ENCODE measurements at regions not wholly inside any gene's neighbourhood (a gene's known extent, or its start where the extent isn't known, plus 50 kb on each side); places are given as distances from the start of the nearest gene placed in this dataset.

DNA sequence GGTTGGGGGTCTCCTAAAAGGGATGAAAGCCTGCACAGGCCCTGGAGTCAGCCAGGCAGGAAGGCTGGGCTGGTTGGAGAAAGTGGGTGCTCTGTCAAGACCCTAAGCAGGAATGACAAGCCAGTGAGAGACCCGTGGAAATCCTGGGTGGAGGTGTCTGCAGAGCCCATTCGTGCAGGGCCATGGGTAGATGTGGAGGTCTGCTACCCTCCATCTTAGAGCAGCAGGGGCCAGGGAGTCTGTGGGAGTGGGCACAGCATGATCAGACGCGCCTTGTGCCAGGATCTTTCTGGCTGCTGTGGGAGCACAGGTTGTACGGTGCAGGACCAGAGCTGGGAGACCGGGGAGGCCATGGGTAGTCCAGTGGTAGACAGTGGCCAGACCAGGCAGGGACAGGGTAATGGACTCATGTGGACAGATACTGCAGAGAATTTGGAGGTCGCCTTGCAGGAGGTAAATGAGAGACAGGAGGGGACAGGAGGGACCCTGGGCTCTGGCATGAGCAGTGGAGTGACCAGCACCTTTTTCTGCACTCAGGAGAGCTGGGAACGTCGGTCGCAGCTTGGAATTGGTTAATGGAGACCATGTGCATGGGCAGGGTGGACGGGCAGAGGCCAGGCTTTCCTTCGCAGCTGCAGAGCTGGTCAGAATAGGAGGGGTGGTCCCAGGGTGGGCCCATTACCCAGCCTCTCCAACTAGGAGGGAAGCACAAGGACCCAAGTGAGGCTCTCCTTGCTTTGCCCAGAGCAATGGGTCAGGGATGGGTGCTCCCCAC, 203.5 kb upstream of the PMEPA1 start:
- Mint-ChIP-seq H3K36me3 (no peaks in the 10 kb centered on the region), H3K9me3 (no peaks in the 10 kb centered on the region), H3K27ac (no peak overlapping the region), H3K4me3 (no peak overlapping the region), H3K4me1 (ENCODE audit: unreplicated experiment) (no peaks in the 10 kb centered on the region), H3K27me3 (peaks cover 18% of the 10 kb centered on the region)
- TF ChIP-seq, protein P1, sequence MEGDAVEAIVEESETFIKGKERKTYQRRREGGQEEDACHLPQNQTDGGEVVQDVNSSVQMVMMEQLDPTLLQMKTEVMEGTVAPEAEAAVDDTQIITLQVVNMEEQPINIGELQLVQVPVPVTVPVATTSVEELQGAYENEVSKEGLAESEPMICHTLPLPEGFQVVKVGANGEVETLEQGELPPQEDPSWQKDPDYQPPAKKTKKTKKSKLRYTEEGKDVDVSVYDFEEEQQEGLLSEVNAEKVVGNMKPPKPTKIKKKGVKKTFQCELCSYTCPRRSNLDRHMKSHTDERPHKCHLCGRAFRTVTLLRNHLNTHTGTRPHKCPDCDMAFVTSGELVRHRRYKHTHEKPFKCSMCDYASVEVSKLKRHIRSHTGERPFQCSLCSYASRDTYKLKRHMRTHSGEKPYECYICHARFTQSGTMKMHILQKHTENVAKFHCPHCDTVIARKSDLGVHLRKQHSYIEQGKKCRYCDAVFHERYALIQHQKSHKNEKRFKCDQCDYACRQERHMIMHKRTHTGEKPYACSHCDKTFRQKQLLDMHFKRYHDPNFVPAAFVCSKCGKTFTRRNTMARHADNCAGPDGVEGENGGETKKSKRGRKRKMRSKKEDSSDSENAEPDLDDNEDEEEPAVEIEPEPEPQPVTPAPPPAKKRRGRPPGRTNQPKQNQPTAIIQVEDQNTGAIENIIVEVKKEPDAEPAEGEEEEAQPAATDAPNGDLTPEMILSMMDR (conservative IDR thresholded peaks at IDR 0.05) = no peak
- DNase-seq (ENCODE audit: extremely low spot score, unreplicated experiment) = no peak

DNA sequence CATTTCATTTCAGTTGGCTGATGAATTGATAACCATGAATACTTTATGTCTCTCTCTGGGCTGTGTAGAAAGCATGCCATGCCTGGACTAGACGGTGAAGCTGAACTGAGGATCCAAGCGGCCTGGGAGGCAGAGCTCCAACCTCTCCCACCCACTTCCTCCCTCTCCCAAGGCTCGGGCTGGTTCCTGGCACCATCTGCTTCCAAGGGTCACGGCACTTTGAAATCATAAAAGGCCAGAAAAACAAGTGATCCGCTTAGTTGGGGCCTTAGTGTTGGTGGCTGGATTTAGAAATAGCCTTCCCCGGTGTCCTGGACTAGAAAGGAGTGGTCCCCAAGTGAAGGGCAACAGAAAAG, 202.4 kb upstream of the PMEPA1 start:
- no peaks in the 10 kb centered on the region for H3K4me1 Mint-ChIP-seq (ENCODE audit: unreplicated experiment)
- no peak overlapping the region for H3K4me3 Mint-ChIP-seq
- H3K36me3 Mint-ChIP-seq = no peaks in the 10 kb centered on the region
- no peak for DNase-seq (ENCODE audit: extremely low spot score, unreplicated experiment)
- no peaks in the 10 kb centered on the region for H3K9me3 Mint-ChIP-seq
- H3K27me3 Mint-ChIP-seq = peaks cover 12% of the 10 kb centered on the region
- no peak overlapping the region for H3K27ac Mint-ChIP-seq
- TF ChIP-seq, protein P1 (conservative IDR thresholded peaks at IDR 0.05) = no peak

DNA sequence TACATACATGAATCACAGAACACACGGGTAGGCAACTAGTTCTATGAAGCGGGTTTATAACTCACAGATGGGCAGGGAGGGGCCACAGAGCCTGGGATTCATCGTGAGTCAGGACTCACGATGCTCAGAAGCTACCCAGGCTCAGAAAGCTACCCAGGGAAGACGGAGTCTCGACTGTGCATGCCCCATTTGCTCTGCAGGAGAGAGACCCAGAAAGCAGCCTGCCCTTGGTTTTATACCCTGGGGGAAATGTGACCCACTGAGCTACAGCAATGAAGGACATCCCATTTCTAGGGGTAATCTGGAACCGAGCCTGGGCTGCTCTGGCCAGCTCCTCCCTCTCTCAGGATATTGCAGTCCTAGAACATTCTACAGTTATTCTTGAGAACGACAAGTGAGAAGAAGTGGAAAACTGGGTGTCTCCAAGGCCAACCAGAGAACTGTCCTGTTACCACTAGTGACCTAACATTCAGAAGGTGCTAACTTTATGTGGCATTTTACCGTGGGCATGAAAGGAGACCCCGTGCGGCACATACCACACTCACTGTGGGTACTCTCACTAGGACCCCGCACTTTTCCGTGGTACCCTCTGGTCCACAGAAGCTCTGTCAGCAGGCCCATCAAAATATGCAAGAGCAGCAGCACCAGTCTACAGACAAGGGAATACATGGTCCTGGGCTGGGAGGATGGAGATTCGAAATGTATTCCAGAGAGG, 201.9 kb upstream of the PMEPA1 start:
- peaks cover 12% of the 10 kb centered on the region for H3K27me3 Mint-ChIP-seq
- no peaks in the 10 kb centered on the region for H3K9me3 Mint-ChIP-seq
- no peaks in the 10 kb centered on the region for H3K36me3 Mint-ChIP-seq
- H3K4me1 Mint-ChIP-seq (ENCODE audit: unreplicated experiment) = no peaks in the 10 kb centered on the region
- TF ChIP-seq, protein P1 (conservative IDR thresholded peaks at IDR 0.05) = no peak
- no peak for DNase-seq (ENCODE audit: extremely low spot score, unreplicated experiment)
- no peak overlapping the region for H3K4me3 Mint-ChIP-seq
- H3K27ac Mint-ChIP-seq = no peak overlapping the region

DNA sequence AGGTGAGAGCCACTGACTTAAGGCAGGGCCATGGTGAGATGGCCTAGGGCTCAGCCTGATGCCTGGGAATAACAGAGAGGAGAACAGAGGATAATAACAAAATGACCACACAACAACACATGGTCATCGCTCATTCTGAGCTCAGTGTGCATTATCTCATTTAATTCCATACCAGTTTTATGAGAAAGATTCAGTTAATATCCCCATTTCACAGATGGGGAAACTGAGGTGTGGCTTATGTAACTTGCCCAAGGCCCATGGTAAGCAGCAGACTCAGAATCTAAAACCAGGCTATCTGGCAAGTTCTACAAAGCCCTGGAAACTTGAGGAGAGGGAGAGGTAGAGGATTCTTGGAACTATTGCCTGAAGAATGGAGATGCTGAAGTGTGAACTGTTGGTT, 200.9 kb upstream of the PMEPA1 start:
- Mint-ChIP-seq H3K27ac (no peak overlapping the region), H3K36me3 (no peaks in the 10 kb centered on the region), H3K27me3 (peaks cover 12% of the 10 kb centered on the region), H3K4me1 (ENCODE audit: unreplicated experiment) (no peaks in the 10 kb centered on the region), H3K4me3 (no peak overlapping the region), H3K9me3 (no peaks in the 10 kb centered on the region)
- TF ChIP-seq, protein P1 (conservative IDR thresholded peaks at IDR 0.05) = no peak
- DNase-seq (ENCODE audit: extremely low spot score, unreplicated experiment) = no peak

DNA sequence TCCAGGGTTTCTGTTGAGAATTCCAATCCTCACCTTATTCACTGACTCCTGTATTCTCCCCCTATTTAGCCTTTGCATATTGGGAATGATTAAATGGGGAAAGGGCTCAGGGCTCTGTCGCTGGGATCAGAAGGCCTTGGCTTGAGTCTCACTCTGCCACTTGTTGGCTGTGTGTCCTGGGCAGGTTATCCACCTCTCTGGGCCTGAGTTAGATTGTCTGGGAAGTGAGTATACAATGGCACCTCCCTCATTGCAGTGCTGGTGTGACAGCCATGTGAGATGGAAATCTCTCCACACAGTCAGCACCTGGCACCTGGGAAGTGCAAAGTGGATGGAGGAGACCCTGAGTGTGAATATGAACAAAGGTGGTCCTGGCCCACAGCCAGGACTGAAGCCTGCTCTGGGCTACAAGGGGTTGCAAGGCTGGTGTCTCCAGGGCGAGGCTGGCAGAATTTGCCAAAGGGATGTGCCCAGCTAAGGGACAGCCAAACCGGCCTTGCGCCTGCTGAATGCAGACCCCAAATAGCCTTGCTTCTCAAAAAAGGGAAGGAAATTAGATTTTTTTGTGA, 200.0 kb upstream of the PMEPA1 start:
- Mint-ChIP-seq H3K4me1 (ENCODE audit: unreplicated experiment) (peaks cover 6% of the 10 kb centered on the region), H3K36me3 (no peaks in the 10 kb centered on the region), H3K4me3 (no peak overlapping the region)

More for the DNA sequence above, 200.0 kb upstream of the PMEPA1 start:
- H3K27ac Mint-ChIP-seq = no peak overlapping the region
- no peaks in the 10 kb centered on the region for H3K9me3 Mint-ChIP-seq
- DNase-seq (ENCODE audit: extremely low spot score, unreplicated experiment) = no peak
- TF ChIP-seq, protein P1 (conservative IDR thresholded peaks at IDR 0.05) = no peak
- H3K27me3 Mint-ChIP-seq = peaks cover 17% of the 10 kb centered on the region

All from type B pancreatic cell (in vitro differentiated cells).